Thoracic aorta (tissue), 2 donors: ENCODE measurements at regions not wholly inside any gene's neighbourhood (a gene's known extent, or its start where the extent isn't known, plus 50 kb on each side); places are given as distances from the start of the nearest gene placed in this dataset.

Experiments
- ATAC-seq: fragments of 150-250 bp; one replicate; pipeline ENCODE4 v1.8.0; 2017; ENCODE audit warnings: low read depth; ENCODE audit not compliant: insufficient number of reproducible peaks, low FRiP score
- DNase-seq: peaks from one replicate; pipeline ENCODE4 v3.0.0-alpha.2; 2020; ENCODE audit warnings: low spot score
- H3K27ac ChIP-seq, 2 donors: fragments of 200-600 bp; sonication (generic); 1 replicate in 1 of 2; 2 replicates in 1 of 2; pipeline ENCODE4 v1.5.1; 2016; ENCODE audit warnings: mild to moderate bottlenecking in 2 of 2, moderate library complexity in 2 of 2
- H3K27me3 ChIP-seq: fragments of 200-600 bp; sonication (generic); replicated peaks from 2 replicates; pipeline ENCODE4 v1.6.0; 2016; ENCODE audit warnings: mild to moderate bottlenecking; ENCODE audit not compliant: insufficient read depth
- H3K36me3 ChIP-seq: fragments of 200-600 bp; sonication (generic); one replicate; pipeline ENCODE4 v1.5.1; 2016
- H3K4me1 ChIP-seq, 2 donors: fragments of 200-600 bp; sonication (generic); 1 replicate in 1 of 2; 2 replicates in 1 of 2; pipeline versions ENCODE4 v1.5.1 to v1.6.0; 2016; ENCODE audit warnings: low read depth in 2 of 2, mild to moderate bottlenecking in 1 of 2; ENCODE audit not compliant: control insufficient read depth in 1 of 2
- H3K4me3 ChIP-seq: fragments of 200-600 bp; sonication (generic); 2 replicates; pipeline ENCODE4 v1.5.1; 2016; ENCODE audit warnings: mild to moderate bottlenecking
- H3K9me3 ChIP-seq: fragments of 200-600 bp; sonication (generic); 2 replicates; pipeline ENCODE4 v1.5.1; 2016
- TF ChIP-seq, protein P1 (sequence below): fragments of 200-600 bp; sonication (generic); IDR thresholded peaks from one replicate; pipeline ENCODE4 v1.5.1; 2019; ENCODE audit warnings: antibody characterized with exemption

DNA sequence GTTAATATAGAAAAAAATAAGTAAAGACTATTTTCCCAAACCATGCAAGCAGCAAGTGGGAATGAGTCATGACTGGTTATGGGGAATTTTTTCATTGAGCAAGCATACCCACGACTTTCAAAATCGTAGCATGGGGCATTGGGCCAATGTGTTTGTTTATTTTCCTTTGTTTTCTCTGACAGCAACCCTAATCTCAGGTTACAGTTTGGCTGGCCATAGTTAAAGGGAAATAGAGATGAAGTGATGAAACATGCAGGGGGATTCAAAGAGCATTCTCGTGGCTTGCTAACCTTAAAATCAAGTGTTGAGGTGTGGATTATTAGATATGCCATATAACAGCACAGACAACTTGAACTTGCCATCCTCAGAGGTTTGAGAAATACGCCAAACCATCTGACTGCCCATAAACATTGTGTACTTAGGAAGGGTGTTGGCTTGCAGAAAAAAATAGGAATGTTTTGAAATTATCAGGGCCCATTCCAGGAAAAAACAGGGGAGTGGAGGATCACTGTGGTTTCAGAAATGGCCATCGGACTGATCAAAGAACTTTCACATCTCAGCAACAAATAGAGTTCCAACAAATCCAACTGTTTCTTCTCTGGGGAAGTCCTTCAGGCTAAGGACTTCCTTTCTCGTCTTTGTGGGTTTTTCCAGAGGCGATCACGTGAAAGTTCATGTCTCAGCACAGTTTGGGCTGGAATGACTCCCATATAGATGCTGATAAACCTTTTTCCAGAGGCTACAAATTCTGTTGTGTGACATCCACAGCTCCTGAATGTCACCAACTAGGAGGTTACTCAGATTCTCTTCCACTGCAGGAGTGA, 259.1 kb downstream of the SYK start:
- peaks cover 13 to 16% of the 10 kb centered on the region in 2 donors for H3K4me1 ChIP-seq
- H3K9me3 ChIP-seq: no peaks in the 10 kb centered on the region
- no peaks in the 10 kb centered on the region for H3K27me3 ChIP-seq
- H3K4me3 ChIP-seq: no peak overlapping the region
- H3K36me3 ChIP-seq: no peaks in the 10 kb centered on the region
- peak overlapping the region in 1 of 2 donors; percentile 25 for H3K27ac ChIP-seq
- TF ChIP-seq, protein P1, sequence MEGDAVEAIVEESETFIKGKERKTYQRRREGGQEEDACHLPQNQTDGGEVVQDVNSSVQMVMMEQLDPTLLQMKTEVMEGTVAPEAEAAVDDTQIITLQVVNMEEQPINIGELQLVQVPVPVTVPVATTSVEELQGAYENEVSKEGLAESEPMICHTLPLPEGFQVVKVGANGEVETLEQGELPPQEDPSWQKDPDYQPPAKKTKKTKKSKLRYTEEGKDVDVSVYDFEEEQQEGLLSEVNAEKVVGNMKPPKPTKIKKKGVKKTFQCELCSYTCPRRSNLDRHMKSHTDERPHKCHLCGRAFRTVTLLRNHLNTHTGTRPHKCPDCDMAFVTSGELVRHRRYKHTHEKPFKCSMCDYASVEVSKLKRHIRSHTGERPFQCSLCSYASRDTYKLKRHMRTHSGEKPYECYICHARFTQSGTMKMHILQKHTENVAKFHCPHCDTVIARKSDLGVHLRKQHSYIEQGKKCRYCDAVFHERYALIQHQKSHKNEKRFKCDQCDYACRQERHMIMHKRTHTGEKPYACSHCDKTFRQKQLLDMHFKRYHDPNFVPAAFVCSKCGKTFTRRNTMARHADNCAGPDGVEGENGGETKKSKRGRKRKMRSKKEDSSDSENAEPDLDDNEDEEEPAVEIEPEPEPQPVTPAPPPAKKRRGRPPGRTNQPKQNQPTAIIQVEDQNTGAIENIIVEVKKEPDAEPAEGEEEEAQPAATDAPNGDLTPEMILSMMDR: no peak
- DNase-seq (no peak), ATAC-seq (peak; percentile 57)

DNA sequence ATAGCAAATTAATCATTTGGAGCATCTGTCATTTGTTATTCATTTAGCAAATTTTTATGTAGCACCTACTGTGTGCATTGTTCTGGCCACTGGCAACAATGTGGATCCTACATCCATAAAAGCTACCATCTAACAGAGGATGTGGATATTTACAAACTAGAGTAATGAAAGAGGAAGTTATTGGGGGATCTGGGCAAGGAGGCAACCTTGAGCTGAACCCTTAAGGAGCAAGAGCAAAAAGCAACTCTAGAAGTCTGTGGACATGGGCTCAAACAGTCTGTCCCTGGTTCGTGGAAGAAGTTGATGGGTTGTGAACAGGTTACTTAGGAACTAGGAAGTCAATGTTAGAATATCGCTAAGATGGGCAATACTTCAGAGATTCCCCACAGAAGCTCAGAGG, 259.9 kb downstream of the SYK start:
- Histone ChIP-seq H3K36me3 (no peaks in the 10 kb centered on the region), H3K9me3 (no peaks in the 10 kb centered on the region), H3K27ac (no peak overlapping the region), H3K27me3 (no peaks in the 10 kb centered on the region), H3K4me3 (no peak overlapping the region), H3K4me1 (peaks cover 13 to 16% of the 10 kb centered on the region in 2 donors)
- ATAC-seq: no peak
- TF ChIP-seq, protein P1: no peak
- DNase-seq: no peak

DNA sequence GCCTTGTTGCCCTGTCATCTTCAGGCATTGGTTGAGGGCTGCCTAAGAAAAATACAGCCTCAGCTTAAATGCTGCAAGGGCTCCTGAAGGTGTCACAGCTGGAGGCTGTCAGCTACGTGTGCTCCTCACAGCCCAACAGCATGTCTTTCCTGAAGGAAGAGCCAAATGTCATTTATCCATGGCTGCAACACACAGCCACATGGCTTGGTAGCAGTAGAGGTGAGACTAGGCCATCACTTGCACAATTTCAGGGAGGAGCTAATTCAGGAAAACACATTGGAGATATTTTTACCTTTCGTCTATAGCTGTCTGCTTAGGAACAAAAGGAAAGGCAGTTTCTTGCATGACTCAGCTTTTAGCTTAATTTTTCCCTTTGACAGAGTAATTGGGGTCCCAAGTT, 260.7 kb downstream of the SYK start:
- peaks cover 13 to 16% of the 10 kb centered on the region in 2 donors for H3K4me1 ChIP-seq
- no peak overlapping the region for H3K27ac ChIP-seq
- TF ChIP-seq, protein P1: no peak
- H3K4me3 ChIP-seq: no peak overlapping the region
- no peaks in the 10 kb centered on the region for H3K9me3 ChIP-seq
- H3K36me3 ChIP-seq: no peaks in the 10 kb centered on the region
- DNase-seq: no peak
- ATAC-seq: no peak
- no peaks in the 10 kb centered on the region for H3K27me3 ChIP-seq

DNA sequence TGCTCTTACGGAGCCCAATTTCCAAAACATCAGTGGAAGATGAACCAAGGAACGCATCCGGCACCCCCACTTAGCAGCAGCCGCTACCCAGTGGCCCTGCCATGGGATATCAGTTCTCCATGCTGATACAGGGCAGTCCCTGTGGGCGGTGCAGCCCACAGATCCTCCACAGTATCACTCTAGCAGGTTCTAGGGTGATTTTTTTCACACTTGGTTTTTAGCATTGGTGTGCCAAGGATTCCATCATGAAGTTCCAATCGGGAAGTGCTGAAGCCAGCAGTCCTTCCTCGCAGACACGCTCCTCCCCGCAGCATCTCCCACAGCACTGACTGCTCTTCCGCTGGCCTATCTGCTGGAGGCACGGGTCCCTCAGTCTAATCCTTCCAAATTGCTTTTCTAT, 261.9 kb downstream of the SYK start:
- ATAC-seq (no peak), DNase-seq (no peak)
- peaks cover 13 to 16% of the 10 kb centered on the region in 2 donors for H3K4me1 ChIP-seq
- no peak overlapping the region for H3K27ac ChIP-seq
- H3K27me3 ChIP-seq: no peaks in the 10 kb centered on the region
- TF ChIP-seq, protein P1: no peak
- H3K36me3 ChIP-seq: no peaks in the 10 kb centered on the region
- H3K9me3 ChIP-seq: no peaks in the 10 kb centered on the region
- no peak overlapping the region for H3K4me3 ChIP-seq

DNA sequence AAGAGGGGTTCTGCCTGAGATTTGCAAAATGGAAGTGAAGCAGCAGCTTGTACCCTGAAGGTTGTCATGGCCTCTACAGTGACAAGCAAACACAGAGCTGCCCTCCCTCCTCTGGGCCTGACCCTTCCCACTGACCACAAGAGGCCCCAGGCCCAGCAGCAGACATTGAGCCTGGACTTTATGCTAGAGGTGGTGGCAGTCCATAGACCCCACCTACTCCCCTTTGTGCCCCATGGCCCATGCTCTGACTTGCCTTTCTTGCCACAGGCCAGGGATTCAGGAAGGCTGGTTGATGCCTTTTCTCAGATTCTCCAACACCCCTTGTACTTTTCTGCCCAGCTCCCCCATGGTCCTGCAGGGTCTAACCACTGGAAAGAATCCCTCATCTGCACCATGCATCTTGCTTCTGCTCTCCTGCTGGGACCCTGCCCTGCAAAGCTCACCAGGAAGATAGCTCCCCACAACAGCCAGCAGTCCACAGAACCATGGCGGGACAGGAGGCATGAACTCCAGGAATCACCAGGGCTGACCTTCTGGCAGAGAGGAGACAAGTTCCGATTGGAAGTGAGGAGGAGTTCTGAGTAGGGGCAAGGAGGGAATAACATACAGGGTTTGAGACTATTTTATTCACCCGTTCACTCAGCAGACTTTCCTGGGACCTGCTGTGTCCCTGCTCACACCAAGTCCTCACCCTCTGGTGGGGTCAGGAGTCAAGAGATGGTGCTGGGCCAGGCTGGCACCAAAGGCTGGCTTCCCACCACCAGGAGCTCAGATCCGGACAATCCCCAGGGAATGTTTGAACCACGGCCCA, 263.8 kb downstream of the SYK start:
- Histone ChIP-seq H3K4me1 (peaks cover 4 to 8% of the 10 kb centered on the region in 2 donors), H3K9me3 (no peaks in the 10 kb centered on the region)
- no peak for DNase-seq

More for the DNA sequence above, 263.8 kb downstream of the SYK start:
- Histone ChIP-seq H3K36me3 (no peaks in the 10 kb centered on the region), H3K27ac (no peak overlapping the region), H3K4me3 (no peak overlapping the region), H3K27me3 (no peaks in the 10 kb centered on the region)
- TF ChIP-seq, protein P1: no peak
- no peak for ATAC-seq
